ENCODE measurements at regions not wholly inside any gene's neighbourhood (a gene's known extent, or its start where the extent isn't known, plus 50 kb on each side); places are given as distances from the start of the nearest gene placed in this dataset.

DNA sequence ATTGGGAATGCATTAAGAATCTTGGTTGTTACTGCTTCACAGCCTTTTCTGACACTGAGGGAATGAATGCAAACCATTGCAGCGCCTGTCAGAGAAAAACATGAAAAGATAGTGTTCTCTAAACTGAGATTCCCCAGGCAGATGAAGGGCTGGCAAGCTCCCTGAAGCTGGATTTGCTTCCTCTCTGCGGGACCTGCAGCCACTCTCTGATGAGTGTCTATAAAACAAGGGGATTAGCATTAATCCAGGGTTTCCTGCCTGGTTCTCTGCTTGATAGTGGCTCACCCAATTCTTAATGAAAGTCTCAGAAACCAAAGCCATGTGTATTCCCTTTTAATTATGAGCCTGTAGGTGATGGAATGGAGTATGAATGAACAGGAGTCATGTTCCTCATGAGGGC lies 344.3 kb upstream of the UMPS start:
- Histone ChIP-seq H3K27me3 (no peaks in the 10 kb centered on the region), H3K4me1 (ENCODE audit: insufficient read depth) (no peaks in the 10 kb centered on the region), H3K36me3 (no peaks in the 10 kb centered on the region), H3K4me3 (no peak overlapping the region), H3K9me3 (no peaks in the 10 kb centered on the region), H3K27ac (no peak overlapping the region)
- intact Hi-C loops (cut with DNase I): no loop called here
- no peak for DNase-seq
- WGBS, 3 donors: 93 to 100% (median 96%) methylated on average over 2 of the region's 2 CpGs
- TF ChIP-seq POLR2A (IDR thresholded peaks at IDR 0.05): no peak
- TF ChIP-seq, protein P1, sequence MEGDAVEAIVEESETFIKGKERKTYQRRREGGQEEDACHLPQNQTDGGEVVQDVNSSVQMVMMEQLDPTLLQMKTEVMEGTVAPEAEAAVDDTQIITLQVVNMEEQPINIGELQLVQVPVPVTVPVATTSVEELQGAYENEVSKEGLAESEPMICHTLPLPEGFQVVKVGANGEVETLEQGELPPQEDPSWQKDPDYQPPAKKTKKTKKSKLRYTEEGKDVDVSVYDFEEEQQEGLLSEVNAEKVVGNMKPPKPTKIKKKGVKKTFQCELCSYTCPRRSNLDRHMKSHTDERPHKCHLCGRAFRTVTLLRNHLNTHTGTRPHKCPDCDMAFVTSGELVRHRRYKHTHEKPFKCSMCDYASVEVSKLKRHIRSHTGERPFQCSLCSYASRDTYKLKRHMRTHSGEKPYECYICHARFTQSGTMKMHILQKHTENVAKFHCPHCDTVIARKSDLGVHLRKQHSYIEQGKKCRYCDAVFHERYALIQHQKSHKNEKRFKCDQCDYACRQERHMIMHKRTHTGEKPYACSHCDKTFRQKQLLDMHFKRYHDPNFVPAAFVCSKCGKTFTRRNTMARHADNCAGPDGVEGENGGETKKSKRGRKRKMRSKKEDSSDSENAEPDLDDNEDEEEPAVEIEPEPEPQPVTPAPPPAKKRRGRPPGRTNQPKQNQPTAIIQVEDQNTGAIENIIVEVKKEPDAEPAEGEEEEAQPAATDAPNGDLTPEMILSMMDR (IDR thresholded peaks at IDR 0.05): no peak
- no peak for TF ChIP-seq EP300 (IDR thresholded peaks at IDR 0.05)

DNA sequence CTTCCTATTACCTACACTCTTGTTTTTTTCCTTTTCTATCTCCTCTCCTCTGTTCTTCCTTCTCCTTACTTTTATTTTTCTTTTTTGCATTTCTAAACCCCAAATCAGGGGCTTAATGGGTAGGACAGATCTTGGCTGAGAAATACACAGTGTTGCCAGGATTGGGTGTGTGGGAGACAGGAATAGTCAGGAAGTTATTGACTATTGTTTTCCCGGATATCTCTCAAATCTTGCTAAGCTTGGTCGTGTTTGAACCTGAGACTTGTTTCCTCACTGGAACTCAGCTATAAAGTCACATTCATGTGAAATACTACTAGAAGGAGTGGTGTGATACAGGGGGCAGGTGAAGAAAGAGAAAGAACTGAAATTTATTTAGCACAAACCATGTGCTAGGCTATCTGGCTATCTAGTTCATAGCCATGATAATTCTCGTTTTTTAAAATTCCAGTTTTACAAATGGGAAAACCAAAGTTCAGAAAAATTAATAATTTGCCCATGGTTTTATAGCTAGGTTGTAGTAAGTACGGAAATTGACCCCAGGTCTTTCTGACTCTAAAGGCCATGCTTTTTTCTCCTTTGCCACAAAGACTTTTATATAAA lies 343.2 kb upstream of the UMPS start:
- 50 to 73% (median 64%) methylated on average over 4 of the region's 4 CpGs for WGBS, 3 donors
- intact Hi-C loops (cut with DNase I): no loop called here
- no peak overlapping the region for H3K4me3 ChIP-seq

DNA sequence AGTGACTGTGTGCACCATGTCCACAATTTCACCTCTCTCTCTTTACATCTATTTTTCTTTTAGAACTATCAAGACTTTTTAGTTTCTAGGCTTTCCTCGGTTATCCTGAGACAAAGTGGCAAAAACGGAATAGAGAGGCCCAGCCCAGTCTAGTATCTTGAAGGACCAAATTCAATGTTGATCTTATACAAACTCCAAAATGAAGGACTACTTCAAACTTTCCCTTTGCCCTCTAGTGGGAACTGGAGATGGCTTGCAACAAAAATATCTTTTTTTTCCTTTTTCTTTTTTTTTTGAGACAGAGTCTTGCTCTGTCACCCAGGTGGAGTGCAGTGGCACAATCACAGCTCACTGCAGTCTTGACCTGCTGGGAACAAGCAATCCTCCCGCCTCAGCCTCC lies 338.5 kb upstream of the UMPS start:
- H3K4me1 ChIP-seq (ENCODE audit: insufficient read depth): no peaks in the 10 kb centered on the region
- DNase-seq: no peak
- H3K9me3 ChIP-seq: no peaks in the 10 kb centered on the region
- WGBS, 3 donors: 94 to 98% (median 96%) methylated on average over 3 of the region's 3 CpGs
- no peak overlapping the region for H3K4me3 ChIP-seq
- H3K36me3 ChIP-seq: no peaks in the 10 kb centered on the region
- intact Hi-C loops (cut with DNase I): no loop called here
- no peaks in the 10 kb centered on the region for H3K27me3 ChIP-seq
- H3K27ac ChIP-seq: no peak overlapping the region
- TF ChIP-seq POLR2A (IDR thresholded peaks at IDR 0.05) (no peak), EP300 (IDR thresholded peaks at IDR 0.05) (no peak)
- TF ChIP-seq, protein P1 (IDR thresholded peaks at IDR 0.05): no peak

More for the DNA sequence above, 343.2 kb upstream of the UMPS start:
- TF ChIP-seq, protein P1 (IDR thresholded peaks at IDR 0.05): no peak
- TF ChIP-seq POLR2A (IDR thresholded peaks at IDR 0.05): no peak
- TF ChIP-seq EP300 (IDR thresholded peaks at IDR 0.05): no peak
- no peaks in the 10 kb centered on the region for H3K9me3 ChIP-seq
- H3K4me1 ChIP-seq (ENCODE audit: insufficient read depth): no peaks in the 10 kb centered on the region
- no peak overlapping the region for H3K27ac ChIP-seq
- no peaks in the 10 kb centered on the region for H3K27me3 ChIP-seq
- DNase-seq: no peak
- H3K36me3 ChIP-seq: no peaks in the 10 kb centered on the region

DNA sequence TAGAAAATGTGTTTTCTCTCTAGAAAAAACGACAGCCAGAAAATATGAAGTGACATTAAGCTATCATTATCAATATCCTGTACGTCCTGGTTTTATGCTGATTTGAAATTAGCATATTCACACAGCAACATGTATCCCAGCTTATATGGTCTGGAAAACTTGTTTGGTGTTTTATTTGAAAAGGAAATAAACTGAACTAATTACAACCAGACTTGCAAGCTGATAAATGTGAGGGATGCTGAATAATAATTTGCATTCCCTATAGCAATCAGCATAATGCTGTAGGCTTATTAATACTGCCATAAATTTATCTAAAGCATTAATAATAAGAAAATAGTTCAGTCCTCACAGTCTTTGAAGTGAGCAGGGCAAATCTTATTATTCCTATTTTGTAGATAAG lies 336.9 kb upstream of the UMPS start:
- H3K4me1 ChIP-seq (ENCODE audit: insufficient read depth): no peaks in the 10 kb centered on the region
- 38 to 44% (median 40%) methylated on average over 2 of the region's 2 CpGs for WGBS, 3 donors
- H3K27me3 ChIP-seq: no peaks in the 10 kb centered on the region

More for the DNA sequence above, 336.9 kb upstream of the UMPS start:
- TF ChIP-seq, protein P1 (IDR thresholded peaks at IDR 0.05): no peak
- TF ChIP-seq EP300 (IDR thresholded peaks at IDR 0.05): no peak
- TF ChIP-seq POLR2A (IDR thresholded peaks at IDR 0.05): no peak
- intact Hi-C loops (cut with DNase I): no loop called here
- no peak overlapping the region for H3K4me3 ChIP-seq
- no peaks in the 10 kb centered on the region for H3K36me3 ChIP-seq
- no peak overlapping the region for H3K27ac ChIP-seq
- DNase-seq: no peak
- no peaks in the 10 kb centered on the region for H3K9me3 ChIP-seq
